Thymus (tissue), 11 donors: ENCODE measurements at regions not wholly inside any gene's neighbourhood (a gene's known extent, or its start where the extent isn't known, plus 50 kb on each side); places are given as distances from the start of the nearest gene placed in this dataset.

Source experiments
- DNase-seq, 9 donors: peaks; one replicate each; pipeline ENCODE4 v3.0.0-alpha.2; 2013; ENCODE audit warnings: low spot score in 9 of 9, low read depth in 6 of 9, missing footprints in 1 of 9
- H3K27ac ChIP-seq, 2 donors: one replicate each; pipeline ENCODE4 v1.5.1; 2013; ENCODE audit warnings: control low read depth in 1 of 2, low read depth in 1 of 2, low read length in 1 of 2, mild to moderate bottlenecking in 1 of 2, moderate library complexity in 1 of 2
- H3K27me3 ChIP-seq, 2 donors: one replicate each; pipeline ENCODE4 v1.5.1; 2013; ENCODE audit warnings: low read length in 1 of 2; ENCODE audit not compliant: control insufficient read depth in 2 of 2, insufficient read depth in 1 of 2
- H3K36me3 ChIP-seq, 2 donors: one replicate each; pipeline ENCODE4 v1.5.1; 2013; ENCODE audit warnings: low read length in 1 of 2, mild to moderate bottlenecking in 1 of 2, moderate library complexity in 1 of 2; ENCODE audit not compliant: control insufficient read depth in 2 of 2, insufficient read depth in 2 of 2
- H3K4me1 ChIP-seq, 2 donors: one replicate each; pipeline ENCODE4 v1.5.1; 2013; ENCODE audit warnings: low read length in 2 of 2; ENCODE audit not compliant: control insufficient read depth in 2 of 2, insufficient read depth in 2 of 2
- H3K4me3 ChIP-seq, 2 donors: one replicate each; pipeline ENCODE4 v1.5.1; 2013; ENCODE audit warnings: low read length in 2 of 2, control low read depth in 1 of 2, mild to moderate bottlenecking in 1 of 2
- H3K9me3 ChIP-seq, 2 donors: one replicate each; pipeline ENCODE4 v1.5.1; 2013; ENCODE audit warnings: low read length in 1 of 2, mild to moderate bottlenecking in 1 of 2; ENCODE audit not compliant: control insufficient read depth in 2 of 2, insufficient read depth in 1 of 2
- WGBS: extraction: QIAGEN DNeasy Blood & Tissue Kit; methylation state at CpG from one replicate; pipeline ENCODE4 v1.1.7; 2013; 5-methylcytosine and 5-hydroxymethylcytosine counted together
- donor health status: healthy.

GRCh38 chr15:97082830-97083229, 752.3 kb downstream of the NR2F2 start:
- Histone ChIP-seq H3K27ac (no peak overlapping the region), H3K27me3 (no peaks in the 10 kb centered on the region), H3K4me3 (no peak overlapping the region), H3K9me3 (no peaks in the 10 kb centered on the region), H3K36me3 (no peaks in the 10 kb centered on the region), H3K4me1 (no peaks in the 10 kb centered on the region)
- DNase-seq: no peak
- WGBS: 78% methylated on average over 9 of the region's 9 CpGs

DNA sequence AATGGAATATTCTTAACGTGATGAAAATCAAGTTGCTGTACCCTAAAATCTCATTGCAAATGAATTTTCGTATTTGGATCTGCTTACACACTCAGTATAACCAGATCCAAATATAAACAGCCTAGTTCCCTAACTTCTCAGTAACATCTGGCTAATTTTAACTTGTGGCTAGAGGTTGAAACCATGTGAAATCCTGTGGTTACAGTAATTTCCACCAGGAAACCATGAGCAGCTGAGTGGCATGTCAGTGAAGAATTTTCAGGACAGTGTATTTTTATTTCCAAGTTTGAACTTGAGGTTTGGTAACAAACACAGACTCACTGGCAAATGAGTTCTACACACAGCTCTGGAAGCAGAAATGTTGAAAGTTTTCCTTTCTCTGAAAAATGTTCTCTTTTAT, 754.1 kb downstream of the NR2F2 start:
- Histone ChIP-seq H3K36me3 (no peaks in the 10 kb centered on the region), H3K4me1 (no peaks in the 10 kb centered on the region), H3K9me3 (no peaks in the 10 kb centered on the region), H3K27ac (no peak overlapping the region), H3K27me3 (no peaks in the 10 kb centered on the region), H3K4me3 (no peak overlapping the region)
- WGBS: 38% methylated on average over 2 of the region's 2 CpGs
- no peak for DNase-seq

DNA sequence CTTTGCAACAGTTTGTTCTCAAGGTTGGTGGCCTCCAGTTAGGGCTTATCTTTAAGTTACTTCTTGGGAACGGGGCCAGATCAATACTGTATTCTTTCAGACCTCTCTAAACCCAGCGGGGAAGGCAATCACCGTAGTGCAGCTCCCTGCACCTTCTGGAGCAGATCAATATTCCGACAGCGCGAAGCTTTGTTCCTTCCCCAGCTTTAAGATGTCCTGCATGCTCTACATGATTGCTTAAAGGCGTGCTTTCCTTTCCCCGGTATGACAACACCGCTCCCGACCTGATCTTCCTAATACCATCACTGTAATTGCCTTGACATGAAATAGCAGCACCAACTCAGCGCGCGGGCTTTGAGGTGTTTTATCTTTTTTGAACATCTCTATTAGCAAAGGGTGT, 755.2 kb downstream of the NR2F2 start:
- no peak overlapping the region for H3K4me3 ChIP-seq
- WGBS: 72% methylated on average over 13 of the region's 13 CpGs
- H3K9me3 ChIP-seq: no peaks in the 10 kb centered on the region
- no peaks in the 10 kb centered on the region for H3K27me3 ChIP-seq
- DNase-seq: no peak
- H3K4me1 ChIP-seq: no peaks in the 10 kb centered on the region
- no peak overlapping the region for H3K27ac ChIP-seq
- no peaks in the 10 kb centered on the region for H3K36me3 ChIP-seq

DNA sequence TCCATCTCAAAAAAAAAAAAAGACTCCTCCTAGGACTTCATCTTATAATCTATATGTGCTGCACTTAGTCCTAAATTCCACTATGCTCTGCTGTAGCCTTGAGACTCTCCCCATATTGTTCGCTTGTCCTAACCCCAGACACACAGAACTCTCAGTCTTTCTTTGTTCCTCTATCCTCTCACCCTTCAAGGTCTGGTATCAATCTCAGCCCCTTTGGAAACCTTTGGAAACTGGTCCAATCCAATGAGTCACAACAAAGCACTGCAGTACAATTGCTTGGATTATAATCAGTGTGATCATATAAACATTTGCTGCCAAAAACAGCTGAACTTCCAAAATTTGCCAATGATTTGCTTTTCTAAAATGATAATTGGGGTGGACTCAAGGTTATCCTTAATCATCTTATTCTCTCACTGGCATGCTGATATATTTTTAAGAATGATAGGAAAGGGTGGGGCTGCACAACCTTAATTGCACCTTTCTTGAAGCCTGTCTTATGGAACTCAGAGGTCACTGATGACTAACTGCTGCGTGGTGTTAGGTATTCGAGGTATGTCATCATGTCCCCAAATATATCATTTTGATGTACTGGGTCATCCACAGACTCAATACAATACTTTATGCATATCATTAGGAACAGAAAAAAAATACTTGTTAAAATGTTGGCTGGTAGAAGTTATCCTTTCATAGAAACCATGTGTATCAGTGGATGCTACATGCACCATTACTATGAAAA, 756.7 kb downstream of the NR2F2 start:
- H3K4me1 ChIP-seq: no peaks in the 10 kb centered on the region
- DNase-seq: no peak
- 92% methylated on average over 3 of the region's 3 CpGs for WGBS

GRCh38 chr15:97091093-97091492, 760.6 kb downstream of the NR2F2 start:
- Histone ChIP-seq H3K4me3 (no peak overlapping the region), H3K36me3 (no peaks in the 10 kb centered on the region), H3K9me3 (no peaks in the 10 kb centered on the region), H3K27ac (no peak overlapping the region), H3K4me1 (no peaks in the 10 kb centered on the region), H3K27me3 (no peaks in the 10 kb centered on the region)
- no peak for DNase-seq
- WGBS: 97% methylated on average over 1 of the region's 1 CpG

More for the DNA sequence above, 756.7 kb downstream of the NR2F2 start:
- Histone ChIP-seq H3K4me3 (no peak overlapping the region), H3K36me3 (no peaks in the 10 kb centered on the region), H3K9me3 (no peaks in the 10 kb centered on the region), H3K27me3 (no peaks in the 10 kb centered on the region), H3K27ac (no peak overlapping the region)

GRCh38 chr15:97092656-97093055, 762.2 kb downstream of the NR2F2 start:
- H3K4me3 ChIP-seq: no peak overlapping the region
- no peak for DNase-seq
- no peak overlapping the region for H3K27ac ChIP-seq
- no peaks in the 10 kb centered on the region for H3K9me3 ChIP-seq
- no peaks in the 10 kb centered on the region for H3K36me3 ChIP-seq
- no peaks in the 10 kb centered on the region for H3K4me1 ChIP-seq
- H3K27me3 ChIP-seq: no peaks in the 10 kb centered on the region
- WGBS: 89% methylated on average over 2 of the region's 2 CpGs

DNA sequence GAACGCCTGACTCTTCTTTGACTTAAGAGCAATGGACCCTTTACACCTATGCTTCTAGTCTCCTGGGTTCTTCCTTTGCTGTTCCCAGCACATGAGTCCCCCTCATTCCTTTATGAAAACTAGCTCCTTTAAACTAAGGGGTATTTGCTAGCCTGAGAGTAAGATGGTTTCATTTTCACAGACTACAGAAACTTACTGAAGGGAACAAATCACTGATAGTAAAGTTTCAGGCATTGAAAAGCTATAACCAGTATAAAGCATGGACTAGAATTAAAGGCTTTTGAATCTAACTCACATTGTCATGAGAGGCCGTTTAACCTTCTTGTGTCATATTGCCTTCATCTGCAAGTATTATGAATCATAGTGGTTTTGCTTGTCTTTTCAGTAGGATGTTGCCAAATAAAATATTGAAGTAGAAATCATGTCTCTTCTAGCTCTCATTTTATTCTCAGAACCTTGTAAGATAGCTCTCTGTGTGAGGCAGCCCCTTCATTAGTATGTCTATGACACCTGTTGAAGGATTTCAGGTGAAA, 765.9 kb downstream of the NR2F2 start:
- Histone ChIP-seq H3K4me1 (no peaks in the 10 kb centered on the region), H3K27ac (no peak overlapping the region), H3K9me3 (no peaks in the 10 kb centered on the region), H3K27me3 (no peaks in the 10 kb centered on the region), H3K4me3 (no peak overlapping the region), H3K36me3 (no peaks in the 10 kb centered on the region)
- WGBS: 43% methylated on average over 2 of the region's 2 CpGs
- DNase-seq: no peak

DNA sequence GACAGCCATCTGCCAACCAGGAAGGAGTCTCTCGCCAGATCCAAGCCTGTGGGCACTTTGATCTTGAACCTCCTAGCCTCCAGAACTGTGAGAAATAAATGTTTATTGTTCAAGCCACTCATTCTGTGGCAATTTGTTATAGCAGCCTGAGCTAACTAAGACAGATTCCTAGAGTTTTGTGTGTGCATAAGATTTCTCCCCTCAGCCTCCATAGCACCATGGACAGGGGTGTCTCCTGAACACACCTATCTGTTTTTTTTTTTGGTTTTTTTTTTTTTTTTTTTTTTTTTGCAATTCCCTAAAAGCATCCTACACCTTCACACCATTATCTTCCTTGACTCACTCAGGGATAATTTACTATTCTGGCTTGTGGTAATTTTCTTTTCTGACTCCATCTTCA, 768.5 kb downstream of the NR2F2 start:
- no peak overlapping the region for H3K27ac ChIP-seq
- no peak for DNase-seq
- no peaks in the 10 kb centered on the region for H3K36me3 ChIP-seq
- no peaks in the 10 kb centered on the region for H3K9me3 ChIP-seq
- no peaks in the 10 kb centered on the region for H3K27me3 ChIP-seq
- 58% methylated on average over 1 of the region's 1 CpG for WGBS
- no peak overlapping the region for H3K4me3 ChIP-seq
- H3K4me1 ChIP-seq: no peaks in the 10 kb centered on the region

DNA sequence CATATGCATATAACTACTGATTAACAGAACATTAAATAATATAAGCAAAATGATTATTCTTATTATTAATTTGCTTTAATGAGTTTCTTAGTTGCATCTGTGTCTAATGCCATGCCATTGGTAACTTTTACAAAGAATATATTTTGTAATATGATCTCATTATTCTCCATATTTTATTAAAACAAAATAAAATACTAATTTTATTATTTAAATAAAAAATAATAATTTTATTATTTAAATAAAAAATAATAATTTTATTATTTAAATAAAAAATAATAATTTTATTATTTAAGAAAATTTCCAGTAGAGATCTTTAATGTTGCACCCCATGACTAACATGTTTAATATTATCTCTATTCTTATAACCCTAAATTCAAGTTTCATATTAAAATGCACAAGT, 771.1 kb downstream of the NR2F2 start:
- H3K9me3 ChIP-seq: no peaks in the 10 kb centered on the region
- no peak overlapping the region for H3K27ac ChIP-seq
- no peaks in the 10 kb centered on the region for H3K36me3 ChIP-seq
- H3K4me1 ChIP-seq: no peaks in the 10 kb centered on the region
- H3K4me3 ChIP-seq: no peak overlapping the region
- no peak for DNase-seq
- H3K27me3 ChIP-seq: no peaks in the 10 kb centered on the region
